ENCODE measurements at regions not wholly inside any gene's neighbourhood (a gene's known extent, or its start where the extent isn't known, plus 50 kb on each side); places are given as distances from the start of the nearest gene placed in this dataset.
"Not testable (repeated sequence)": the region's sequence is repeated elsewhere in the genome, so short reads cannot be mapped to it uniquely, and the experiment has no call there.

- H3K4me1 Mint-ChIP-seq, result no peaks in the 10 kb centered on the region
- no peak overlapping the region for H3K27ac Mint-ChIP-seq
- peaks cover 5% of the 10 kb centered on the region for H3K9me3 Mint-ChIP-seq
- H3K4me3 Mint-ChIP-seq, result no peak overlapping the region
- H3K27me3 Mint-ChIP-seq, result peaks cover 30% of the 10 kb centered on the region
- DNase-seq, result no peak
- H3K36me3 Mint-ChIP-seq (ENCODE audit: low read depth), result peaks cover 3% of the 10 kb centered on the region
- ATAC-seq, result no peak
Measured at GRCh38 chr20:43830883-43831282, 83.8 kb upstream of the TOX2 start.

DNA sequence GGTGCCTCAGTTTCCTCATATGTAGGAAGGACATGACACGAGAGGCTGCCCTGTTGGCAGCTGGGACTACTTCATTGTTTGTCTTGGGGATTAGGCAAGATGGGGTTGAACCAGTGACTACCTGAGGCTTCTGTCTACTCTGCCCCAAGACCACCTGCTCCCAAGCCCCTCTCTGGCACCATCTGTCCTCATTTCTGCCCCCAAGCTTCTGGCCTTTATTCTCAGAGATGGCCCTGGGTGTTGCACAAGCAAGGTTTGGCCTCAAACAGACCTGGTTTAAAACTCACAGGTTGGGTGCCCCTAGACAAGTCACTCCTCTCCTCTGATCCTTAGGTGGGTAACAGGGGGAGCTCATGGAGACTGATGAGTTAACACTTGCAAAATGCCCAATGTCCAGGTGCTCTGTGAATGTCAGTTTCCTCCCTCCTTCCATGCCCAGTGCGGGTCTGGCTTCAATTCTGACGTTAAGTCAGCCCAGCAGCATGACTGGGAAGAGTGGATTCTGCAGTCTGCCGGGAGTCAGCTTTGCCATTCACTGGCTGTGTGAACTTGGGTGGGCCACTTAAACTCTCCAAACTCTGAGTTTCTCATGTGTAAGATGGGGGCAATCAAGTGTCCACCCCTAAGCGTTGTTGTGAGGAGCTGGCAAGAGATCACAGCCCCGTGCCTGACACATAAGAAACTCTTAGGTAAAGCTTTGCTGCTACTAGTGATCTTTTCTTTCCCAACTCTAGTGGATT, 84.5 kb upstream of the TOX2 start:
- Mint-ChIP-seq H3K4me3 (no peak overlapping the region), H3K9me3 (peaks cover 5% of the 10 kb centered on the region), H3K27ac (no peak overlapping the region), H3K36me3 (ENCODE audit: low read depth) (peaks cover 3% of the 10 kb centered on the region), H3K27me3 (peaks cover 32% of the 10 kb centered on the region), H3K4me1 (no peaks in the 10 kb centered on the region)
- ATAC-seq (no peak), DNase-seq (no peak)

- Mint-ChIP-seq H3K4me3 (no peak overlapping the region), H3K4me1 (peaks cover under 1% of the 10 kb centered on the region), H3K27ac (no peak overlapping the region), H3K27me3 (peaks cover 31% of the 10 kb centered on the region), H3K36me3 (ENCODE audit: low read depth) (peaks cover 3% of the 10 kb centered on the region), H3K9me3 (peaks cover 5% of the 10 kb centered on the region)
- ATAC-seq (no peak), DNase-seq (no peak)
Measured at GRCh38 chr20:43827940-43828562, 86.6 kb upstream of the TOX2 start.

DNA sequence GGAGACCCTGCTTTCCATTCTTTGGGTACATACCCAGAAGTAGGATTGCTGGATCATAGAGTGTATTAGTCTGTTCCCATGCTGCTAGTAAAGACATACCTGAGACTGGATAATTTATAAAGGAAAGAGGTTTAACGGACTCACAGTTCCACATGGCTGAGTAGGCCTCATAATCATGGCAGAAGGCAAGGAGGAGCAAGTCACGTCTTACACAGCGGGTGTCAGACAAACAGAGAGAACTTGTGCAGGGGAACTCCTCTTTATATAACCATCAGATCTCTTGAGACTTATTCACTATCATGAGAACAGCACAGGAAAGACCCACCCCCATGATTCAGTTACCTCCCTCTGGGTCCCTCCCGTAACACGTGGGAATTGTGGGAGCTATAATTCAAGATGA, 87.7 kb upstream of the TOX2 start:
- not testable (repeated sequence) for H3K4me3 Mint-ChIP-seq; H3K36me3 Mint-ChIP-seq (ENCODE audit: low read depth); H3K4me1 Mint-ChIP-seq; H3K9me3 Mint-ChIP-seq; ATAC-seq; DNase-seq; H3K27ac Mint-ChIP-seq
- H3K27me3 Mint-ChIP-seq, result peaks cover 30% of the 10 kb centered on the region

GRCh38 chr20:43825581-43825980, 89.1 kb upstream of the TOX2 start:
- no peak for ATAC-seq
- Mint-ChIP-seq H3K9me3 (peaks cover 1% of the 10 kb centered on the region), H3K27ac (no peak overlapping the region)

GRCh38 chr20:43825051-43825402, 89.6 kb upstream of the TOX2 start:
- Mint-ChIP-seq H3K36me3 (ENCODE audit: low read depth) (no peaks in the 10 kb centered on the region), H3K4me1 (peaks cover 12% of the 10 kb centered on the region), H3K4me3 (no peak overlapping the region), H3K27me3 (peaks cover 23% of the 10 kb centered on the region), H3K27ac (no peak overlapping the region), H3K9me3 (no peaks in the 10 kb centered on the region)
- DNase-seq, result no peak
- ATAC-seq, result no peak

More at GRCh38 chr20:43825581-43825980, 89.1 kb upstream of the TOX2 start:
- H3K4me1 Mint-ChIP-seq, result peaks cover 12% of the 10 kb centered on the region
- H3K4me3 Mint-ChIP-seq, result no peak overlapping the region
- no peaks in the 10 kb centered on the region for H3K36me3 Mint-ChIP-seq (ENCODE audit: low read depth)
- no peak for DNase-seq
- H3K27me3 Mint-ChIP-seq, result peaks cover 24% of the 10 kb centered on the region

DNA sequence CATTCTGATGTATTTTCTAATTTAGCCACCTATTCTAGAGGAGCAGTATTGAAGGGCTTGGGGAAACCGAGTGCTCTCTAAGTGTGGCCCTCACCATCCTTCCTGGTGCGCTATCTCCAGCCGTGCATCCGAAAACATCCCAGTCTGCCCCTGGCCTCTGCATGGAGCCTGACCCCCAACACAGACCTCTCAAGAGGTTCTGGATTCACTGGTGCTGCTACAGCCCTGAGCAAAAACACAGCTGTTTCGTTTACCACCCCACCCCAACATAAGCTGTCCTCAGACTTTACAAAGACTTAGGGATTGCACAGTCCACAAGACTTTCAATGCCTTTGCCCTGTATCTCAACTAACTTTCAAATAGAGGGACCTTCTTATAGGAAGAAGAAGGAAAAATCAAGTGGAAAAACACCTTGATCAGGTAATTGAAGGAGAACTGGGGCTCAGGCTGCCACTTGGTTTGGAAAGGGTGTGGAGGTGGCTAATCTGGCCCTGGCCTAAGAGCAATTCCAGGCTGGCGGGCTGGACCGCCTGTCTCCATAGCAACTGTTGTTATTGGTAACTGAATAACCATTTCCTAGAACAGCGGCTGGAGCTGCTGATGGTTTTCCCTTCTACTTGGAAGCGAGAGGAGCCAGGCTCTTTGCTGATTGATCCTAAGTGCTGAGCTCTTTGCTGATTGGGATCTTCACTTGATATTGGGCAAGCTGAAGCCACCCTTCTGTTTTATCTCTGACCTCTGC, 90.2 kb upstream of the TOX2 start:
- Mint-ChIP-seq H3K27ac (no peak overlapping the region), H3K9me3 (no peaks in the 10 kb centered on the region), H3K4me3 (no peak overlapping the region), H3K4me1 (peaks cover 12% of the 10 kb centered on the region), H3K27me3 (peaks cover 20% of the 10 kb centered on the region), H3K36me3 (ENCODE audit: low read depth) (no peaks in the 10 kb centered on the region)
- ATAC-seq (no peak), DNase-seq (no peak)

DNA sequence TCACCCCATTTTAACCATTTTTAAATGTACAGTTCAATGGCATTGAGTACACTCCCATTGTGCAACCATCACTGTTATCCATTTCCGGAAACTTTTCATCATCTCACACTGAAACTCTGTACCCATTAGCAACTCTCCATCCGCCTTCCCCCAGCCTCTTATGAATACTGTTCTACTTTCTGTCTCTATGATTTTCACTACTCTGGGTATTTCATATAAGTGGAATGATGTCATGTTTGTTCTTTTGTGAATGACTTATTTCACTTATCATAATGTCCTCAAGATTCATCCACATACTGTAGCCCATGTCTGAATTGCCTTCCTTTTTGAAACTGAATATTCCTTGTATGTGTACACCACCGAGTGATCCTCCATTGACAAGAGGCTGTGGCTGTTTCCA, 92.9 kb upstream of the TOX2 start:
- H3K36me3 Mint-ChIP-seq (ENCODE audit: low read depth), result no peaks in the 10 kb centered on the region
- H3K4me3 Mint-ChIP-seq, result no peak overlapping the region
- H3K9me3 Mint-ChIP-seq, result no peaks in the 10 kb centered on the region
- DNase-seq (no peak), ATAC-seq (peak; percentile 80)
- H3K27me3 Mint-ChIP-seq, result peaks cover 17% of the 10 kb centered on the region
- H3K27ac Mint-ChIP-seq, result peak overlapping the region; percentile 32
- H3K4me1 Mint-ChIP-seq, result peaks cover 12% of the 10 kb centered on the region

DNA sequence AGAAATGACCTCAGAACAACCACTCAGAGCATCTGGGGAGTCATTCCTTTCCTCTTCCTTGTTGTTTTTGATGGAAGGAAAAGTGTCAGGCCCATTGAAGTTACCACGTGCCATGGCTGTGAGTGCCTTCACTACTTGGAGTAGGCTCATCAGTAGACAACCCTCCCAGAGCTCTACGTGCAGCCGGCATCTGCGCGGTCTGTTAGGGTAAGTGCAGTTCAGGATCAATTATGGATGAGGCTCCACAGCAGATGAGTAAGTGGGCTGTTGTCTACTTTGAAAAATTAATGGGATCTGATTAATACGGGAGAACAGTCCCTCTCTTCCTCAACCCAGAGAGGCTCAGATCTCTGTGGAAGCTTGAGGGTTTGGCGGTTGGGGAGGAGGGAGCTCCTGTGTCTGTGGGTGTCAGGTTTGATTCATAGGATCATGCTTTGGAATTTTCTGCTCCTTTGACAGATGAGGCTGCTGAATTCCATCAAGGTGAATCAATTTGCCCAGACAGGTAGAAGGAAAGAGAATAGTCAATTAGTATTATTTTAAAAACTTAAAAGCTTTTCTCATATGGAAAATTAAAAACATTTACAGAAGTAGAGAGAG, 93.8 kb upstream of the TOX2 start:
- no peaks in the 10 kb centered on the region for H3K9me3 Mint-ChIP-seq
- H3K27me3 Mint-ChIP-seq, result peaks cover 12% of the 10 kb centered on the region
- ATAC-seq, result no peak
- no peak overlapping the region for H3K4me3 Mint-ChIP-seq
- H3K36me3 Mint-ChIP-seq (ENCODE audit: low read depth), result no peaks in the 10 kb centered on the region
- H3K4me1 Mint-ChIP-seq, result peaks cover 12% of the 10 kb centered on the region
- DNase-seq, result no peak
- no peak overlapping the region for H3K27ac Mint-ChIP-seq

DNA sequence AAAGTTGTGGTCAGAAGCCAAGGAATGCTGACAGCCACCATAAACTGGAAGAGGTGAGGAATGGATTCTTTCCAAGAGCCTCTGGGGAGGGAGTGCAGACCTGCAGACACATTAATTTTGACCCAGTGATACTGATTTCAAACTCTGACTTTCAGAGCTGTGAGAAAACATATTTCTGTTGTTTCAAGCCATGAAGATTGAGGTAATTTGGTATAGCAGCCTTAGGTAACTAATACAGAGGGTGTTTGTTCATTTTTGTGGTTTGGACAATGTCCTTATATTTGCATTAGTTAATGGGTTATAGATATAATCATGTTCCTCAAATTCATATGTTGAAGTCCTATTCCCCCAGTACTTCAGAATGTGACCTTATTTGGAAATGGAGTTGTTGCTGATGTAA, 85.4 kb upstream of the GTSF1L start:
- H3K4me1 Mint-ChIP-seq, result no peaks in the 10 kb centered on the region
- DNase-seq, result no peak
- H3K36me3 Mint-ChIP-seq (ENCODE audit: low read depth), result peaks cover 4% of the 10 kb centered on the region
- H3K27me3 Mint-ChIP-seq, result peaks cover 7% of the 10 kb centered on the region
- no peak overlapping the region for H3K27ac Mint-ChIP-seq
- H3K4me3 Mint-ChIP-seq, result no peak overlapping the region
- peaks cover 40% of the 10 kb centered on the region for H3K9me3 Mint-ChIP-seq
- ATAC-seq, result no peak

GRCh38 chr20:43809206-43809819, 82.5 kb upstream of the GTSF1L start:
- no peak for DNase-seq
- H3K27me3 Mint-ChIP-seq, result peaks cover 12% of the 10 kb centered on the region
- peaks cover 50% of the 10 kb centered on the region for H3K9me3 Mint-ChIP-seq
- H3K4me3 Mint-ChIP-seq, result no peak overlapping the region
- no peaks in the 10 kb centered on the region for H3K4me1 Mint-ChIP-seq
- no peak overlapping the region for H3K27ac Mint-ChIP-seq
- no peak for ATAC-seq
- peaks cover 5% of the 10 kb centered on the region for H3K36me3 Mint-ChIP-seq (ENCODE audit: low read depth)

DNA sequence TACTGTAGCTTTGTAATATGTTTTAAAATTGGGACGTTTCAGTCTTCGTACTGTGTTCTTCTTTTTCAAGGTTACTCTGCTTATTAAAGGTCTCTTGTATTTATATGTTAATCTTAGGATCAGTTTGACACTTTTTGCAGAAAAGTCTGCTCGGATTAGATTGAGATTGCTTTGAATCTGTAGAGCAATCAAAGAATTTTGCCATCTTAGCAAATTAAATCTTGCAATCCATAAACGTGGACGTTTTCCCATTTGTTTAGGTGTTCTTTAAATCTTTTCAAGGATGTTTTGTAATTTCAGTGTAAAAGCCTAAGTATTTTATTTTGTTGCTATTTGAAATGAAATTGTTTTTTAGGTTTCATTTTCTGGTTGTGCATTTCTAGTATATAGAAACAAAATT, 78.0 kb upstream of the GTSF1L start:
- no peak overlapping the region for H3K27ac Mint-ChIP-seq
- ATAC-seq (no peak), DNase-seq (no peak)
- H3K4me3 Mint-ChIP-seq, result no peak overlapping the region
- H3K36me3 Mint-ChIP-seq (ENCODE audit: low read depth), result peaks cover 5% of the 10 kb centered on the region
- H3K9me3 Mint-ChIP-seq, result peaks cover 33% of the 10 kb centered on the region
- peaks cover 4% of the 10 kb centered on the region for H3K4me1 Mint-ChIP-seq
- H3K27me3 Mint-ChIP-seq, result peaks cover 9% of the 10 kb centered on the region

DNA sequence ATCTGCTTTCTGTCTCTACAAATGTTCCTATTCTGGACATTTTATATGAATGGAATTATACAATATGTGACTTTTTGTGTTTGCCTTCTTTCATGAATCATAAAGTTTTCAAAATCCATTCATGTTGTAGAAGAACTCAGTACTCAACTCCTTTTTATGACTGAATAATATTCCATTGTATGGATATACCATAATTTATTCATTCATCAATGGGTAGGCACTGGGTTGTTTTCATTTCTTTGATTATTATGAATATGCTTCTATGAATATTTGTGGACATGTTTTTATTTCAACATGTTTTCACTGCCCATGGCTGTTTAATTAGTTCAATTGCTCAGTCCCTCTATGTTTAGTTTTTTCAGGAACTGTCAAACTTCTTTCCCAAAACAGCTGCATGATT, 76.5 kb upstream of the GTSF1L start:
- Mint-ChIP-seq H3K27me3 (peaks cover 8% of the 10 kb centered on the region), H3K9me3 (peaks cover 22% of the 10 kb centered on the region), H3K4me1 (peaks cover 10% of the 10 kb centered on the region), H3K27ac (no peak overlapping the region), H3K4me3 (no peak overlapping the region), H3K36me3 (ENCODE audit: low read depth) (peaks cover 2% of the 10 kb centered on the region)
- ATAC-seq (no peak), DNase-seq (no peak)

GRCh38 chr20:43800186-43800585, 73.4 kb upstream of the GTSF1L start:
- no peak overlapping the region for H3K27ac Mint-ChIP-seq
- H3K9me3 Mint-ChIP-seq, result peaks cover 5% of the 10 kb centered on the region
- H3K27me3 Mint-ChIP-seq, result peaks cover 3% of the 10 kb centered on the region
- no peaks in the 10 kb centered on the region for H3K36me3 Mint-ChIP-seq (ENCODE audit: low read depth)
- DNase-seq (no peak), ATAC-seq (peak; percentile 57)
- peaks cover 10% of the 10 kb centered on the region for H3K4me1 Mint-ChIP-seq
- no peak overlapping the region for H3K4me3 Mint-ChIP-seq
